CD14-positive monocyte (primary cell): ENCODE measurements at regions not wholly inside any gene's neighbourhood (a gene's known extent, or its start where the extent isn't known, plus 50 kb on each side); places are given as distances from the start of the nearest gene placed in this dataset.

ENCODE experiments used
- DNase-seq, 3 donors: peaks; one replicate each; pipeline ENCODE4 v3.0.0-alpha.2; 2011 to 2022
- H2AFZ ChIP-seq: 2 replicates; pipeline ENCODE4 v1.6.0; 2012; ENCODE audit warnings: mild to moderate bottlenecking, low read depth, low read length, inconsistent platforms; ENCODE audit not compliant: insufficient read depth, poor library complexity, severe bottlenecking
- H3K27ac ChIP-seq, 2 donors: 1 replicate in 1 of 2; 2 replicates in 1 of 2; pipeline ENCODE4 v1.5.1; 2012 to 2013; ENCODE audit warnings: low read length in 2 of 2, control low read depth in 1 of 2, inconsistent platforms in 1 of 2, low read depth in 1 of 2, mild to moderate bottlenecking in 1 of 2
- H3K27me3 ChIP-seq, 2 donors: one replicate each; pipeline versions ENCODE4 v1.6.0 to v1.6.1; 2011 to 2013; ENCODE audit warnings: low read length in 2 of 2; ENCODE audit not compliant: control insufficient read depth in 2 of 2, insufficient read depth in 2 of 2
- H3K36me3 ChIP-seq, 2 donors: replicated peaks in 1 of 2; 1 replicate in 1 of 2; 2 replicates in 1 of 2; pipeline versions ENCODE4 v1.5.1 to v1.6.1; 2012 to 2013; ENCODE audit warnings: low read length in 2 of 2, control low read depth in 1 of 2, inconsistent platforms in 1 of 2, mild to moderate bottlenecking in 1 of 2; ENCODE audit not compliant: insufficient read depth in 2 of 2, control insufficient read depth in 1 of 2
- H3K4me1 ChIP-seq, 2 donors: 1 replicate in 1 of 2; 2 replicates in 1 of 2; pipeline versions ENCODE4 v1.5.1 to v1.6.1; 2012 to 2013; ENCODE audit warnings: low read length in 2 of 2, control low read depth in 1 of 2, inconsistent platforms in 1 of 2, mild to moderate bottlenecking in 1 of 2, moderate library complexity in 1 of 2; ENCODE audit not compliant: insufficient read depth in 2 of 2, control insufficient read depth in 1 of 2
- H3K4me2 ChIP-seq: replicated peaks from 2 replicates; pipeline ENCODE3; 2012; ENCODE audit warnings: low read length, moderate library complexity, mild to moderate bottlenecking; ENCODE audit not compliant: poor library complexity, severe bottlenecking; ENCODE audit errors: extremely low read depth
- H3K4me3 ChIP-seq, 3 experiments: fragments of 200-600 bp in 1 of 3; sonication (generic) in 1 of 3; replicated peaks in 1 of 3; 1 replicate in 2 of 3; 2 replicates in 1 of 3; pipeline ENCODE4 v1.5.1; 2011 to 2013; ENCODE audit warnings: low read length in 3 of 3, mild to moderate bottlenecking in 3 of 3, control low read depth in 2 of 3, low read depth in 2 of 3, inconsistent platforms in 1 of 3, moderate library complexity in 1 of 3
- H3K79me2 ChIP-seq: 2 replicates; pipeline ENCODE4 v1.6.0; 2012; ENCODE audit warnings: mild to moderate bottlenecking, control low read depth, inconsistent platforms, low read length, moderate library complexity; ENCODE audit not compliant: insufficient read depth
- H3K9ac ChIP-seq: 2 replicates; pipeline ENCODE4 v1.6.0; 2017; ENCODE audit warnings: low read length, mild to moderate bottlenecking; ENCODE audit not compliant: insufficient read depth, poor library complexity, severe bottlenecking
- H3K9me3 ChIP-seq, 2 donors: replicated peaks in 1 of 2; 1 replicate in 1 of 2; 2 replicates in 1 of 2; pipeline versions ENCODE4 v1.5.1 to v1.6.1; 2012 to 2013; ENCODE audit warnings: low read length in 2 of 2, control low read depth in 1 of 2; ENCODE audit not compliant: control insufficient read depth in 1 of 2, insufficient read depth in 1 of 2
- H4K20me1 ChIP-seq: 2 replicates; pipeline ENCODE4 v1.6.0; 2012; ENCODE audit warnings: mild to moderate bottlenecking, low read length, control low read depth, moderate library complexity; ENCODE audit not compliant: insufficient read depth
- H3K27ac Mint-ChIP-seq, 7 donors: one replicate each; pipeline ENCODE4 v1.8.0; 2020; ENCODE audit warnings: mild to moderate bottlenecking in 7 of 7, mixed read lengths in 7 of 7, moderate library complexity in 6 of 7, inconsistent platforms in 2 of 7
- H3K27me3 Mint-ChIP-seq, 3 donors: one replicate each; pipeline ENCODE4 v1.8.0; 2021 to 2022; ENCODE audit warnings: low read depth in 3 of 3, mild to moderate bottlenecking in 3 of 3, mixed read lengths in 3 of 3, moderate library complexity in 3 of 3, inconsistent platforms in 1 of 3
- H3K36me3 Mint-ChIP-seq, 2 donors: one replicate each; pipeline ENCODE4 v1.8.0; 2020; ENCODE audit warnings: mixed read lengths in 2 of 2, inconsistent platforms in 1 of 2, mild to moderate bottlenecking in 1 of 2
- H3K4me1 Mint-ChIP-seq: one replicate; pipeline ENCODE4 v1.8.0; 2020; ENCODE audit warnings: mild to moderate bottlenecking, mixed read lengths
- H3K4me3 Mint-ChIP-seq, 2 donors: one replicate each; pipeline ENCODE4 v1.8.0; 2020; ENCODE audit warnings: mild to moderate bottlenecking in 2 of 2, mixed read lengths in 2 of 2, moderate library complexity in 1 of 2
- H3K9me3 Mint-ChIP-seq, 7 donors: one replicate each; pipeline ENCODE4 v1.8.0; 2020 to 2022; ENCODE audit warnings: mixed read lengths in 7 of 7, mild to moderate bottlenecking in 6 of 7, moderate library complexity in 6 of 7, inconsistent platforms in 2 of 7
- CTCF ChIP-seq: fragments of 200-600 bp; IDR thresholded peaks from one replicate; pipeline ENCODE4 v1.8.0; 2022; ENCODE audit warnings: antibody characterized with exemption, mild to moderate bottlenecking
- WGBS: methylation state at CpG from one replicate; pipeline ENCODE4 v1.1.5; 2013; ENCODE audit warnings: missing lambda C conversion rate; ENCODE audit not compliant: insufficient coverage; 5-methylcytosine and 5-hydroxymethylcytosine counted together
- intact Hi-C, 2 donors: fragments of 100-400 bp; cut with micrococcal nuclease; formaldehyde crosslinking; loops; one replicate each; pipeline versions ENCODE4 v1.15.0 to v1.15.1; 2023

DNA sequence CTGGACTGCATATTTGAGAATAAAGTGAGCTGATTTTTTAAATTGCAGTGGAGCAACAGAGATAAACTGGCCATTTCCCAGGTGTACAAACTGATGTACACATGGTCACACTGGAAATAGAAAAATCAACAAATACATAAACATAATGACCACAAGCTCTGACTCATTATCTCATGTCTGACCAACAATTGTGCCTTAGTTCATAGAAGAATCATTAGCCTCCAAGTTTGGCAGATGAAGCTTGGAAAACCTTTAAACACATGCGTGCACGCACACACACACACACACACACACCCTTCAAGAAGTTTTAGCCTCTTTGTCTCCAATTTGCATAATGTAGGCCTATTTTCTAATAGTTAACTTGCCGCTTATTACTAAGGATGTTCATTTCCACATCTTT lies 308.9 kb upstream of the POM121L12 start:
- Mint-ChIP-seq H3K36me3 (no peaks in the 10 kb centered on the region), H3K27me3 (no peaks in the 10 kb centered on the region), H3K4me3 (no peak overlapping the region), H3K4me1 (no peaks in the 10 kb centered on the region), H3K9me3 (peaks cover 0 to 13% (median 2%) of the 10 kb centered on the region in 7 donors), H3K27ac (no peak overlapping the region)
- Histone ChIP-seq H3K4me1 (no peaks in the 10 kb centered on the region), H3K9me3 (peaks cover 11 to 14% of the 10 kb centered on the region in 2 donors), H3K27me3 (no peaks in the 10 kb centered on the region), H3K79me2 (no peaks in the 10 kb centered on the region), H3K27ac (no peak overlapping the region), H4K20me1 (no peaks in the 10 kb centered on the region), H3K4me2 (no peak overlapping the region), H2AFZ (no peak overlapping the region), H3K36me3 (no peaks in the 10 kb centered on the region), H3K9ac (no peak overlapping the region), H3K4me3 (no peak overlapping the region)
- intact Hi-C loops: no loop called here
- TF ChIP-seq CTCF: no peak
- no peak for DNase-seq
- no CpG with 5 or more reads among the region's 3 CpGs for WGBS

DNA sequence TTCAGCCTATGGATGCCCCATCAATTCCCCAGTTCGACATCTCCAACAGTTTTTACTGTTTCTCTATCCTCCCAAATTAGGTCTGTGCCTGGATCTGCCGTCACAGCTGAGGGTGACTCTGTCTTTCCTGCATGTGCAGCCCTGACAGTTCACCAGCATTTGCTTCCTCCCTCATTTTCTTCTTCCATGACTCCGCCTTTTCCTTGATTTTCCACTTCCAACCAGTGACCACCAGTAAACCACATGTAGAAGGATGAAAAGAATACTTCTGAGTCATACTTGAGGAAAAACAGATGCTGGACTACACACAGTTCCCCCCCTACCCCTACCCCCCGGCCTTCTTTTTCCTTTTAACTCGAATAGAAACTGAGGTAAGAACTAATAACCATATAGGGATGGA lies 311.8 kb upstream of the POM121L12 start:
- Histone ChIP-seq H3K4me2 (no peak overlapping the region), H3K9ac (no peak overlapping the region), H3K4me3 (no peak overlapping the region), H3K4me1 (no peaks in the 10 kb centered on the region), H3K79me2 (no peaks in the 10 kb centered on the region), H3K9me3 (peaks cover 2 to 14% of the 10 kb centered on the region in 2 donors), H3K36me3 (no peaks in the 10 kb centered on the region), H3K27me3 (no peaks in the 10 kb centered on the region), H2AFZ (no peak overlapping the region), H3K27ac (no peak overlapping the region), H4K20me1 (no peaks in the 10 kb centered on the region)
- Mint-ChIP-seq H3K4me3 (no peak overlapping the region), H3K36me3 (no peaks in the 10 kb centered on the region), H3K27ac (no peak overlapping the region), H3K4me1 (no peaks in the 10 kb centered on the region), H3K9me3 (peaks cover 0 to 9% (median 0%) of the 10 kb centered on the region in 7 donors), H3K27me3 (no peaks in the 10 kb centered on the region)
- WGBS: 89% methylated on average over 2 of the region's 5 CpGs
- no peak for TF ChIP-seq CTCF
- DNase-seq: no peak
- intact Hi-C loops: no loop called here
